A549 (cell line): ENCODE measurements at regions not wholly inside any gene's neighbourhood (a gene's known extent, or its start where the extent isn't known, plus 50 kb on each side); places are given as distances from the start of the nearest gene placed in this dataset.

ENCODE experiments used
- ATAC-seq, 2 experiments: fragments of 200-7000 bp in 1 of 2; fragments of >200 bp in 1 of 2; cut with Nextera tagmentation in 1 of 2; cut with Tn5 transposase in 1 of 2; 3 replicates each; pipeline versions ENCODE4 v1.8.0 to v1.9.1; 2018 to 2020; ENCODE audit warnings: mild to moderate bottlenecking in 1 of 2, moderate library complexity in 1 of 2
- CTCF ChIA-PET: fragments of 300-600 bp; sonication (Branson Sonifier 250); formaldehyde crosslinking; extraction: SDS; loops from one replicate; lab custom pipeline; 2021; ENCODE audit warnings: antibody characterized with exemption, inconsistent platforms; lab: Yijun Ruan, JAX
- POLR2A ChIA-PET: fragments of 350-600 bp; formaldehyde crosslinking; extraction: SDS; loops from one replicate; lab custom pipeline; 2021; ENCODE audit warnings: antibody characterized with exemption, inconsistent platforms; lab: Yijun Ruan, JAX
- DNase-seq, 2 experiments: peaks; one replicate each; pipeline versions ENCODE4 v3.0.0 to v3.0.0-alpha.2; 2011 to 2016; ENCODE audit warnings: low read depth in 1 of 2, low spot score in 1 of 2
- FAIRE-seq: peaks from 2 replicates; lab custom pipeline; 2011; peaks lifted over from hg19 to GRCh38; lab: Jason Lieb, UNC
- H3K27ac ChIP-seq, 2 experiments: fragments of >200 bp; sonication (Bioruptor Twin); formaldehyde crosslinking; 3 replicates each; pipeline ENCODE4 v1.5.1; 2016 to 2017
- H3K4me1 ChIP-seq: fragments of >200 bp; sonication (Bioruptor Twin); formaldehyde crosslinking; 3 replicates; pipeline ENCODE4 v1.6.1; 2016
- H3K4me2 ChIP-seq: fragments of >200 bp; sonication (Bioruptor Twin); formaldehyde crosslinking; 3 replicates; pipeline ENCODE4 v1.6.1; 2016
- H3K4me3 ChIP-seq: fragments of >200 bp; sonication (Bioruptor Twin); formaldehyde crosslinking; 3 replicates; pipeline ENCODE4 v1.5.1; 2016
- H3K9me3 ChIP-seq: fragments of >200 bp; sonication (Bioruptor Twin); formaldehyde crosslinking; 3 replicates; pipeline ENCODE4 v1.6.1; 2016
- ATOH8 ChIP-seq: fragments of 250-450 bp; sonication (Bioruptor Pico); IDR thresholded peaks from 2 replicates; pipeline ENCODE4 v1.5.0; 2020; ENCODE audit warnings: low read depth, mild to moderate bottlenecking, moderate library complexity
- BHLHE40 ChIP-seq: IDR thresholded peaks from 2 replicates; pipeline ENCODE4 v1.6.1; 2012; ENCODE audit warnings: low read depth, low read length, inconsistent platforms
- E2F6 ChIP-seq: IDR thresholded peaks from 2 replicates; pipeline ENCODE4 v1.6.1; 2012; ENCODE audit warnings: low read depth, borderline replicate concordance
- EHF ChIP-seq: fragments of 250-450 bp; sonication (Bioruptor Pico); IDR thresholded peaks from 2 replicates; pipeline ENCODE4 v1.5.0; 2020; ENCODE audit warnings: mild to moderate bottlenecking
- EP300 ChIP-seq, 2 experiments: fragments of >200 bp; sonication (Bioruptor Twin); formaldehyde crosslinking; IDR thresholded peaks; 2 replicates in 1 of 2; 3 replicates in 1 of 2; pipeline ENCODE4 v1.6.1; 2016 to 2017
- ESRRA ChIP-seq: fragments of 150-350 bp; IDR thresholded peaks from 2 replicates; pipeline ENCODE4 v1.6.1; 2014; ENCODE audit warnings: mild to moderate bottlenecking, low read length, borderline replicate concordance
- FOSB ChIP-seq: fragments of 250-450 bp; sonication (Bioruptor Pico); IDR thresholded peaks from 2 replicates; pipeline ENCODE4 v1.5.0; 2020; ENCODE audit warnings: mild to moderate bottlenecking, moderate library complexity
- FOSL2 ChIP-seq, 2 experiments: fragments of 450-650 bp in 1 of 2; fragments of >200 bp in 1 of 2; sonication (Bioruptor Twin) in 1 of 2; formaldehyde crosslinking; IDR thresholded peaks; 2 replicates each; pipeline versions ENCODE4 v1.5.0 to v1.6.1; 2016 to 2020; ENCODE audit warnings: mild to moderate bottlenecking in 1 of 2, moderate library complexity in 1 of 2
- FOXS1 ChIP-seq: fragments of 250-450 bp; sonication (Bioruptor Pico); IDR thresholded peaks from 2 replicates; pipeline ENCODE4 v1.5.0; 2020; ENCODE audit warnings: mild to moderate bottlenecking, moderate library complexity
- HES2 ChIP-seq: fragments of >200 bp; sonication (Bioruptor Twin); formaldehyde crosslinking; IDR thresholded peaks from 2 replicates; pipeline ENCODE4 v1.6.1; 2016
- HEYL ChIP-seq: fragments of 250-450 bp; sonication (Bioruptor Pico); IDR thresholded peaks from 2 replicates; pipeline ENCODE4 v1.8.0; 2021; ENCODE audit warnings: mild to moderate bottlenecking, moderate library complexity
- HOXB13 ChIP-seq: fragments of 250-450 bp; sonication (Bioruptor Pico); IDR thresholded peaks from 2 replicates; pipeline ENCODE4 v1.5.0; 2020; ENCODE audit warnings: low read depth, mild to moderate bottlenecking, moderate library complexity
- HOXB5 ChIP-seq: fragments of 250-450 bp; sonication (Bioruptor Pico); IDR thresholded peaks from 2 replicates; pipeline ENCODE4 v1.5.0; 2020; ENCODE audit warnings: mild to moderate bottlenecking, moderate library complexity
- KDM5A ChIP-seq: fragments of 200-600 bp; sonication (generic); IDR thresholded peaks from 2 replicates; pipeline ENCODE4 v1.6.1; 2016; ENCODE audit warnings: antibody characterized with exemption, mild to moderate bottlenecking
- MAFK ChIP-seq: fragments of 450-650 bp; IDR thresholded peaks from 2 replicates; pipeline ENCODE4 v1.6.1; 2014; ENCODE audit not compliant: partially characterized antibody
- NFE2L2 ChIP-seq: fragments of 150-350 bp; conservative IDR thresholded peaks from 2 replicates; pipeline ENCODE4 v1.6.1; 2014; ENCODE audit warnings: low read length
- PBX3 ChIP-seq: IDR thresholded peaks from 2 replicates; pipeline ENCODE4 v1.6.1; 2012
- PHF8 ChIP-seq: fragments of 200-600 bp; sonication (generic); IDR thresholded peaks from 2 replicates; pipeline ENCODE4 v1.6.1; 2016; ENCODE audit warnings: low read depth, mild to moderate bottlenecking, antibody characterized with exemption, moderate library complexity, borderline replicate concordance
- RARB ChIP-seq: fragments of 250-450 bp; sonication (Bioruptor Pico); IDR thresholded peaks from 2 replicates; pipeline ENCODE4 v1.8.0; 2021; ENCODE audit warnings: mild to moderate bottlenecking, moderate library complexity
- RCOR1 ChIP-seq: fragments of 150-350 bp; IDR thresholded peaks from 2 replicates; pipeline ENCODE4 v1.6.1; 2014; ENCODE audit warnings: antibody characterized with exemption, low read length, low read depth
- SMC3 ChIP-seq: fragments of >200 bp; sonication (Bioruptor Twin); formaldehyde crosslinking; IDR thresholded peaks from 3 replicates; pipeline ENCODE4 v1.6.1; 2018; ENCODE audit warnings: inconsistent platforms
- SREBF2 ChIP-seq: fragments of 450-650 bp; IDR thresholded peaks from 2 replicates; pipeline ENCODE4 v1.6.1; 2014; ENCODE audit warnings: mild to moderate bottlenecking, moderate library complexity
- TP53 ChIP-seq: fragments of 250-450 bp; sonication (Bioruptor Pico); IDR thresholded peaks from 2 replicates; pipeline ENCODE4 v1.5.0; 2021; ENCODE audit warnings: mild to moderate bottlenecking, moderate library complexity
- ZNF302 ChIP-seq: fragments of 250-450 bp; sonication (Bioruptor Pico); IDR thresholded peaks from 2 replicates; pipeline ENCODE4 v1.9.0; 2021; ENCODE audit warnings: inconsistent platforms, mild to moderate bottlenecking, moderate library complexity
- WGBS: methylation state at CpG from one replicate; pipeline ENCODE4 v1.1.6; 2017; ENCODE audit errors: missing lambda C conversion rate; 5-methylcytosine and 5-hydroxymethylcytosine counted together

- ChIA-PET CTCF (interaction anchor here (2.1 kb wide), 1 partner anchor 14 kb away, joined by 12 read pairs; no protein-coding TSS in a partner anchor), POLR2A (no interaction called here)
- no peak for FAIRE-seq
Measured at GRCh38 chr16:51996516-51996915, 550.4 kb downstream of the TOX3 start.

GRCh38 chr16:51994597-51994996 lies 552.3 kb downstream of the TOX3 start:
- H3K4me2 ChIP-seq, result no peak overlapping the region
- POLR2A ChIA-PET, result no interaction called here
- TF ChIP-seq PHF8, result no peak
- DNase-seq (peak in 1 of 2 experiments; percentile 19), FAIRE-seq (no peak), ATAC-seq (no peak)
- H3K9me3 ChIP-seq, result no peaks in the 10 kb centered on the region
- no peak overlapping the region for H3K4me3 ChIP-seq
- CTCF ChIA-PET, result interaction anchor here (0.7 kb wide), 1 partner anchor 12 kb away, joined by 3 read pairs; no protein-coding TSS in a partner anchor
- whole genome bisulfite sequencing, result 0% methylated on average over 8 of the region's 8 CpGs
- H3K27ac ChIP-seq, result no peak overlapping the region
- no peaks in the 10 kb centered on the region for H3K4me1 ChIP-seq

More at GRCh38 chr16:51996516-51996915, 550.4 kb downstream of the TOX3 start:
- Histone ChIP-seq H3K4me1 (no peaks in the 10 kb centered on the region), H3K27ac (no peak overlapping the region), H3K9me3 (no peaks in the 10 kb centered on the region)
- TF ChIP-seq FOSL2 (IDR thresholded peaks at IDR 0.05) (no peak), FOSL2 (CRISPR knock-in tag; IDR thresholded peaks at IDR 0.05) (no peak), SREBF2 (no peak), RARB (CRISPR knock-in tag) (no peak), HOXB5 (CRISPR knock-in tag) (no peak), FOXS1 (CRISPR knock-in tag) (no peak), RCOR1 (no peak), HEYL (CRISPR knock-in tag) (no peak), ATOH8 (no peak), EHF (CRISPR knock-in tag) (no peak)
- TF ChIP-seq, all 56 proteins: peak for 0
- no peak overlapping the region for H3K4me2 ChIP-seq
- WGBS, result 1% methylated on average over 3 of the region's 3 CpGs
- no peak for DNase-seq
- H3K4me3 ChIP-seq, result no peak overlapping the region
- ATAC-seq, result no peak

- ChIA-PET POLR2A (no interaction called here), CTCF (no interaction called here)
- no peak overlapping the region for H3K27ac ChIP-seq
- H3K9me3 ChIP-seq, result no peaks in the 10 kb centered on the region
- H3K4me3 ChIP-seq, result no peak overlapping the region
- no peak for FAIRE-seq
- 5% methylated on average over 5 of the region's 6 CpGs for WGBS
- DNase-seq, result no peak
- no peaks in the 10 kb centered on the region for H3K4me1 ChIP-seq
- no peak overlapping the region for H3K4me2 ChIP-seq
- TF ChIP-seq HES2 (no peak), HEYL (CRISPR knock-in tag) (no peak), BHLHE40 (no peak), ZNF302 (no peak), MAFK (no peak), RARB (CRISPR knock-in tag) (no peak), PBX3 (no peak), KDM5A (no peak), EP300 (IDR thresholded peaks at IDR 0.05) (no peak), E2F6 (no peak), ESRRA (no peak), FOSB (CRISPR knock-in tag) (no peak), TP53 (CRISPR knock-in tag) (no peak), SMC3 (no peak), HOXB13 (CRISPR knock-in tag) (no peak), NFE2L2 (no peak), FOSL2 (IDR thresholded peaks at IDR 0.05) (no peak), FOSL2 (CRISPR knock-in tag; IDR thresholded peaks at IDR 0.05) (no peak)
- no peak for ATAC-seq
Measured at GRCh38 chr16:51989637-51990230, 557.2 kb downstream of the TOX3 start.
